IMR-90 (cell line): ENCODE measurements at regions not wholly inside any gene's neighbourhood (a gene's known extent, or its start where the extent isn't known, plus 50 kb on each side); places are given as distances from the start of the nearest gene placed in this dataset.

Source experiments
- ATAC-seq: fragments of 200-7000 bp; cut with Tn5 transposase; 2 replicates; pipeline ENCODE4 v1.9.1; 2020; ENCODE audit warnings: low read depth, mild to moderate bottlenecking, moderate library complexity
- BruUV-seq: library from RNA; stranded (reverse); fragments of 400-500 nt; replicated peaks from 2 replicates; lab custom pipeline; 2021; lab: Mats Ljungman, UMichigan
- CTCF ChIA-PET: fragments of 300-600 bp; formaldehyde crosslinking; extraction: SDS; loops from one replicate; lab custom pipeline; 2021; ENCODE audit warnings: antibody characterized with exemption; lab: Yijun Ruan, JAX
- POLR2A ChIA-PET: fragments of 300-600 bp; sonication (Branson Sonifier 250); formaldehyde crosslinking; loops from one replicate; lab custom pipeline; 2022; ENCODE audit warnings: antibody characterized with exemption; ENCODE audit not compliant: unreplicated experiment; lab: Charles Lee
- DNase-seq: peaks from one replicate; pipeline ENCODE4 v3.0.0; 2013
- H2AFZ ChIP-seq: replicated peaks from 2 replicates; pipeline ENCODE3; 2013; ENCODE audit warnings: low read length, mild to moderate bottlenecking; ENCODE audit not compliant: poor library complexity
- H2AK5ac ChIP-seq: 2 replicates; pipeline ENCODE4 v1.6.1; 2013; ENCODE audit warnings: low read depth, low read length, inconsistent platforms
- H2AK9ac ChIP-seq: replicated peaks from 2 replicates; pipeline ENCODE3; 2013; ENCODE audit warnings: mild to moderate bottlenecking, low read depth, low read length, moderate library complexity; ENCODE audit not compliant: poor library complexity
- H2BK120ac ChIP-seq: 2 replicates; pipeline ENCODE4 v1.6.1; 2013; ENCODE audit warnings: low read depth, low read length, inconsistent platforms
- H2BK15ac ChIP-seq: 3 replicates; pipeline ENCODE4 v1.6.1; 2013; ENCODE audit warnings: low read depth, low read length, inconsistent platforms
- H2BK20ac ChIP-seq: 2 replicates; pipeline ENCODE4 v1.6.1; 2013; ENCODE audit warnings: low read depth, mild to moderate bottlenecking, inconsistent platforms, low read length, moderate library complexity
- H2BK5ac ChIP-seq: 2 replicates; pipeline ENCODE4 v1.6.1; 2013; ENCODE audit warnings: mild to moderate bottlenecking, low read depth, low read length, inconsistent platforms; ENCODE audit not compliant: poor library complexity, severe bottlenecking
- H3K14ac ChIP-seq: replicated peaks from 2 replicates; pipeline ENCODE4 v1.6.1; 2013; ENCODE audit warnings: low read depth, low read length, inconsistent platforms
- H3K18ac ChIP-seq: 2 replicates; pipeline ENCODE4 v1.6.1; 2013; ENCODE audit warnings: low read depth, low read length, control low read depth
- H3K23ac ChIP-seq: 2 replicates; pipeline ENCODE4 v1.6.1; 2013; ENCODE audit warnings: low read depth, low read length, inconsistent platforms
- H3K27ac ChIP-seq: 2 replicates; pipeline ENCODE4 v1.5.1; 2013; ENCODE audit warnings: mild to moderate bottlenecking, control low read depth, low read length; ENCODE audit not compliant: insufficient read depth
- H3K27me3 ChIP-seq: 2 replicates; pipeline ENCODE4 v1.6.1; 2013; ENCODE audit warnings: low read length; ENCODE audit not compliant: control insufficient read depth, insufficient read depth
- H3K36me3 ChIP-seq: 2 replicates; pipeline ENCODE4 v1.6.1; 2013; ENCODE audit warnings: low read length, mixed read lengths; ENCODE audit not compliant: control insufficient read depth, insufficient read depth
- H3K4ac ChIP-seq: 2 replicates; pipeline ENCODE4 v1.6.1; 2013; ENCODE audit warnings: low read depth, low read length, inconsistent platforms
- H3K4me1 ChIP-seq: 2 replicates; pipeline ENCODE4 v1.6.1; 2013; ENCODE audit warnings: low read length, mixed read lengths; ENCODE audit not compliant: control insufficient read depth, insufficient read depth
- H3K4me2 ChIP-seq: 2 replicates; pipeline ENCODE4 v1.6.1; 2013; ENCODE audit warnings: low read depth, mild to moderate bottlenecking, control low read depth, low read length, moderate library complexity
- H3K4me3 ChIP-seq: 2 replicates; pipeline ENCODE4 v1.5.1; 2013; ENCODE audit warnings: low read depth, mild to moderate bottlenecking, control low read depth, low read length, moderate library complexity; ENCODE audit not compliant: insufficient read depth
- H3K56ac ChIP-seq: 2 replicates; pipeline ENCODE4 v1.6.1; 2013; ENCODE audit warnings: low read length, inconsistent platforms; ENCODE audit not compliant: insufficient read depth; ENCODE audit errors: extremely low read depth
- H3K79me1 ChIP-seq, 2 experiments: 2 replicates each; pipeline ENCODE4 v1.6.1; 2013; ENCODE audit warnings: low read length in 2 of 2, inconsistent platforms in 1 of 2, low read depth in 1 of 2
- H3K9ac ChIP-seq: 2 replicates; pipeline ENCODE4 v1.6.1; 2013; ENCODE audit warnings: low read depth, low read length, control low read depth
- H3K9me1 ChIP-seq: 2 replicates; pipeline ENCODE4 v1.6.1; 2013; ENCODE audit warnings: low read length, inconsistent platforms; ENCODE audit not compliant: insufficient read depth
- H3K9me3 ChIP-seq: 2 replicates; pipeline ENCODE4 v1.6.1; 2013; ENCODE audit warnings: low read length; ENCODE audit not compliant: control insufficient read depth, insufficient read depth
- H4K20me1 ChIP-seq: 2 replicates; pipeline ENCODE4 v1.6.1; 2013; ENCODE audit warnings: low read length, inconsistent platforms; ENCODE audit not compliant: insufficient read depth
- H4K5ac ChIP-seq: 2 replicates; pipeline ENCODE4 v1.6.1; 2013; ENCODE audit warnings: mild to moderate bottlenecking, low read depth, low read length, control low read depth
- H4K8ac ChIP-seq, 2 experiments: 2 replicates each; pipeline ENCODE4 v1.6.1; 2013; ENCODE audit warnings: low read depth in 2 of 2, low read length in 2 of 2, control low read depth in 1 of 2, inconsistent platforms in 1 of 2
- H4K91ac ChIP-seq: 2 replicates; pipeline ENCODE4 v1.6.1; 2013; ENCODE audit warnings: low read depth, low read length, inconsistent platforms; ENCODE audit not compliant: insufficient read depth
- BHLHE40 ChIP-seq: fragments of 150-350 bp; IDR thresholded peaks from 2 replicates; pipeline ENCODE4 v1.6.1; 2016; ENCODE audit warnings: mild to moderate bottlenecking, low read depth, low read length
- CHD1 ChIP-seq: IDR thresholded peaks from 2 replicates; pipeline ENCODE4 v1.6.1; 2012; ENCODE audit warnings: low read depth, low read length, improper control_type of control experiment
- FOS ChIP-seq: fragments of 150-350 bp; IDR thresholded peaks from 2 replicates; pipeline ENCODE4 v1.6.1; 2016; ENCODE audit warnings: low read depth, low read length
- MXI1 ChIP-seq: IDR thresholded peaks from 2 replicates; pipeline ENCODE4 v1.6.1; 2012; ENCODE audit warnings: low read depth, mild to moderate bottlenecking, low read length, moderate library complexity, borderline replicate concordance
- NFE2L2 ChIP-seq: fragments of 150-350 bp; IDR thresholded peaks from 2 replicates; pipeline ENCODE4 v1.6.1; 2016; ENCODE audit warnings: low read depth, mild to moderate bottlenecking, low read length
- RAD21 ChIP-seq: IDR thresholded peaks from 2 replicates; pipeline ENCODE4 v1.6.1; 2012; ENCODE audit warnings: low read length, improper control_type of control experiment
- RFX5 ChIP-seq: IDR thresholded peaks from 2 replicates; pipeline ENCODE4 v1.8.0; 2012; ENCODE audit warnings: low read depth, mild to moderate bottlenecking, low read length, moderate library complexity
- SMC3 ChIP-seq: fragments of 150-350 bp; IDR thresholded peaks from 2 replicates; pipeline ENCODE4 v1.6.1; 2016; ENCODE audit warnings: low read depth, mild to moderate bottlenecking, antibody characterized with exemption, low read length, moderate library complexity
- dilution Hi-C: fragments of 300-500 bp; cut with HindIII; formaldehyde crosslinking; loops from one replicate; pipeline ENCODE4 v1.14.3; 2018; ENCODE audit warnings: low sequenced_read_pairs; ENCODE audit not compliant: unreplicated experiment
- in situ Hi-C: fragments of 300-500 bp; cut with MboI; formaldehyde crosslinking; loops from 3 replicates; pipeline ENCODE4 v1.14.3; 2019; ENCODE audit warnings: low sequenced_read_pairs, inconsistent platforms, mixed read lengths
- intact Hi-C: fragments of 100-400 bp; cut with micrococcal nuclease; formaldehyde crosslinking; loops from 2 replicates; pipeline ENCODE4 v1.10.0; 2022
- TF ChIP-seq, protein P1 (sequence below): fragments of 150-350 bp; IDR thresholded peaks from 2 replicates; pipeline ENCODE4 v1.6.1; 2017; ENCODE audit warnings: mild to moderate bottlenecking, antibody characterized with exemption, low read length, low read depth

DNA sequence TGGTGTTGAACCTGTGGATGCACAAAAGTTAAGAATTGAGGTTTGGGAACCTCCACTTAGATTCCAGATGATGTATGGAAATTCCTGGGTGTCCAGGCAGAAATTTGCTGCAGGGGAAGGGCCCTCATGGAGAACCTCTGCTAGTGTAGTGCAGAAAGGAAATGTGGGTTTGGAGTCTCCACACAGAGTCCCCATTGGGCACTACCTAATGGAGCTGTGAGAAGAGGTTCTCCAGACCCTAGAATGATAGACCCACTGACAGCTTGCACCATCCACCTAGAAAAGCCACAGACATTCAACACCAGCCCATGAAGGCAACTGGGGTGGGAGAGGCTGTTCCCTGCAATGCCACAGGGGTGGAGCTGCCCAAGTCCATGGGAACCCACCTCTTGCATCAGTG, 1032.8 kb upstream of the EPHA6 start:
- Histone ChIP-seq H3K4me2 (no peak overlapping the region), H4K91ac (no peak overlapping the region), H2AFZ (no peak overlapping the region), H3K23ac (no peak overlapping the region), H3K56ac (no peak overlapping the region), H2BK15ac (no peak overlapping the region), H2AK9ac (no peak overlapping the region), H3K79me1 (no peaks in the 10 kb centered on the region), H3K18ac (no peak overlapping the region), H2BK120ac (no peak overlapping the region), H4K8ac (no peak overlapping the region), H3K4ac (no peak overlapping the region), H3K4me1 (no peaks in the 10 kb centered on the region), H4K20me1 (no peaks in the 10 kb centered on the region), H3K9me1 (no peaks in the 10 kb centered on the region), H3K27me3 (no peaks in the 10 kb centered on the region), H4K5ac (no peak overlapping the region), H2AK5ac (no peak overlapping the region), H3K4me3 (no peak overlapping the region), H3K14ac (no peak overlapping the region), H3K9ac (no peak overlapping the region), H2BK5ac (no peak overlapping the region), H3K9me3 (peaks cover 2% of the 10 kb centered on the region; the same call in 1 of the 2 replicates), H3K27ac (no peak overlapping the region), H2BK20ac (no peak overlapping the region), H3K36me3 (no peaks in the 10 kb centered on the region)
- no peak for TF ChIP-seq RAD21
- no peak for TF ChIP-seq RFX5
- TF ChIP-seq SMC3: no peak
- TF ChIP-seq NFE2L2: no peak
- TF ChIP-seq FOS: no peak
- TF ChIP-seq CHD1: no peak
- no peak for TF ChIP-seq MXI1
- TF ChIP-seq BHLHE40: no peak
- TF ChIP-seq, protein P1, sequence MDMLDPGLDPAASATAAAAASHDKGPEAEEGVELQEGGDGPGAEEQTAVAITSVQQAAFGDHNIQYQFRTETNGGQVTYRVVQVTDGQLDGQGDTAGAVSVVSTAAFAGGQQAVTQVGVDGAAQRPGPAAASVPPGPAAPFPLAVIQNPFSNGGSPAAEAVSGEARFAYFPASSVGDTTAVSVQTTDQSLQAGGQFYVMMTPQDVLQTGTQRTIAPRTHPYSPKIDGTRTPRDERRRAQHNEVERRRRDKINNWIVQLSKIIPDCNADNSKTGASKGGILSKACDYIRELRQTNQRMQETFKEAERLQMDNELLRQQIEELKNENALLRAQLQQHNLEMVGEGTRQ: no peak
- CTCF ChIA-PET: no interaction called here
- dilution Hi-C loops (no loop called here), in situ Hi-C loops (no loop called here), intact Hi-C loops (no loop called here)
- DNase-seq (no peak), ATAC-seq (no peak)
- no TSS peak for BruUV-seq
- POLR2A ChIA-PET: no interaction called here
